Calu3 (cell line): ENCODE measurements at regions not wholly inside any gene's neighbourhood (a gene's known extent, or its start where the extent isn't known, plus 50 kb on each side); places are given as distances from the start of the nearest gene placed in this dataset.

ENCODE experiments used
- BruUV-seq: library from RNA; stranded (reverse); fragments of 400-500 nt; replicated peaks from 2 replicates; lab custom pipeline; 2021; lab: Mats Ljungman, UMichigan
- CTCF ChIA-PET: fragments of 300-600 bp; sonication (Branson Sonifier 250); formaldehyde crosslinking; loops from one replicate; lab custom pipeline; 2022; ENCODE audit warnings: antibody characterized with exemption; lab: Charles Lee
- DNase-seq: peaks from one replicate; pipeline ENCODE4 v3.0.0; 2022
- H3K27ac Mint-ChIP-seq: one replicate; pipeline ENCODE4 v1.8.0; 2022; ENCODE audit warnings: mixed read lengths; ENCODE audit not compliant: unreplicated experiment
- H3K27me3 Mint-ChIP-seq: one replicate; pipeline ENCODE4 v1.8.0; 2022; ENCODE audit warnings: mixed read lengths; ENCODE audit not compliant: unreplicated experiment
- H3K36me3 Mint-ChIP-seq: one replicate; pipeline ENCODE4 v1.8.0; 2022; ENCODE audit warnings: mild to moderate bottlenecking, moderate library complexity, mixed read lengths; ENCODE audit not compliant: insufficient read depth, unreplicated experiment
- H3K4me1 Mint-ChIP-seq: one replicate; pipeline ENCODE4 v1.8.0; 2022; ENCODE audit warnings: mild to moderate bottlenecking, low read depth, mixed read lengths; ENCODE audit not compliant: unreplicated experiment
- H3K4me3 Mint-ChIP-seq: one replicate; pipeline ENCODE4 v1.8.0; 2022; ENCODE audit warnings: mild to moderate bottlenecking, low read depth, moderate library complexity, mixed read lengths; ENCODE audit not compliant: unreplicated experiment
- H3K9me3 Mint-ChIP-seq: one replicate; pipeline ENCODE4 v1.8.0; 2022; ENCODE audit warnings: low read depth, mixed read lengths; ENCODE audit not compliant: unreplicated experiment
- CTCF ChIP-seq: fragments of 200-600 bp; IDR thresholded peaks from one replicate; pipeline ENCODE4 v1.8.0; 2022; ENCODE audit warnings: antibody characterized with exemption; ENCODE audit not compliant: unreplicated experiment
- intact Hi-C: fragments of 100-400 bp; cut with micrococcal nuclease; formaldehyde crosslinking; loops from one replicate; pipeline ENCODE4 v1.10.0; 2022; ENCODE audit not compliant: unreplicated experiment

GRCh38 chr20:52539891-52540290, 348.3 kb upstream of the ZFP64 start:
- Mint-ChIP-seq H3K27me3 (peaks cover 20% of the 10 kb centered on the region), H3K4me1 (no peaks in the 10 kb centered on the region), H3K4me3 (no peak overlapping the region), H3K27ac (no peak overlapping the region), H3K36me3 (no peaks in the 10 kb centered on the region), H3K9me3 (peaks cover 7% of the 10 kb centered on the region)
- intact Hi-C loops = no loop called here
- TF ChIP-seq CTCF = no peak
- DNase-seq = no peak
- BruUV-seq = no TSS peak
- CTCF ChIA-PET = no interaction called here

- H3K27me3 Mint-ChIP-seq = peaks cover 20% of the 10 kb centered on the region
- BruUV-seq = no TSS peak
- intact Hi-C loops = no loop called here
- CTCF ChIA-PET = no interaction called here
- H3K27ac Mint-ChIP-seq = no peak overlapping the region
- H3K4me3 Mint-ChIP-seq = no peak overlapping the region
- H3K36me3 Mint-ChIP-seq = no peaks in the 10 kb centered on the region
- H3K9me3 Mint-ChIP-seq = peaks cover 4% of the 10 kb centered on the region
- DNase-seq = no peak
- H3K4me1 Mint-ChIP-seq = no peaks in the 10 kb centered on the region
- no peak for TF ChIP-seq CTCF
Measured at GRCh38 chr20:52536841-52537400, 345.3 kb upstream of the ZFP64 start.

- Mint-ChIP-seq H3K36me3 (no peaks in the 10 kb centered on the region), H3K4me1 (no peaks in the 10 kb centered on the region), H3K27ac (no peak overlapping the region), H3K9me3 (peaks cover 5% of the 10 kb centered on the region), H3K4me3 (no peak overlapping the region), H3K27me3 (peaks cover 12% of the 10 kb centered on the region)
- BruUV-seq = no TSS peak
- no peak for DNase-seq
- intact Hi-C loops = no loop called here
- TF ChIP-seq CTCF = no peak
- CTCF ChIA-PET = no interaction called here
Measured at GRCh38 chr20:52536040-52536439, 344.5 kb upstream of the ZFP64 start.

- Mint-ChIP-seq H3K4me3 (no peak overlapping the region), H3K9me3 (peaks cover 5% of the 10 kb centered on the region), H3K27me3 (no peaks in the 10 kb centered on the region), H3K27ac (no peak overlapping the region), H3K4me1 (no peaks in the 10 kb centered on the region), H3K36me3 (no peaks in the 10 kb centered on the region)
- intact Hi-C loops = no loop called here
- DNase-seq = no peak
- CTCF ChIA-PET = no interaction called here
- no peak for TF ChIP-seq CTCF
- BruUV-seq = no TSS peak
Measured at GRCh38 chr20:52534616-52535015, 343.0 kb upstream of the ZFP64 start.
